ENCODE measurements at regions not wholly inside any gene's neighbourhood (a gene's known extent, or its start where the extent isn't known, plus 50 kb on each side); places are given as distances from the start of the nearest gene placed in this dataset.
"Not testable (repeated sequence)": the region's sequence is repeated elsewhere in the genome, so short reads cannot be mapped to it uniquely, and the experiment has no call there.

GRCh38 chr7:48992816-48993215 lies 68.5 kb downstream of the CDC14C start:
- DNase-seq (ENCODE audit: insufficient read length, low spot score) = no peak

DNA sequence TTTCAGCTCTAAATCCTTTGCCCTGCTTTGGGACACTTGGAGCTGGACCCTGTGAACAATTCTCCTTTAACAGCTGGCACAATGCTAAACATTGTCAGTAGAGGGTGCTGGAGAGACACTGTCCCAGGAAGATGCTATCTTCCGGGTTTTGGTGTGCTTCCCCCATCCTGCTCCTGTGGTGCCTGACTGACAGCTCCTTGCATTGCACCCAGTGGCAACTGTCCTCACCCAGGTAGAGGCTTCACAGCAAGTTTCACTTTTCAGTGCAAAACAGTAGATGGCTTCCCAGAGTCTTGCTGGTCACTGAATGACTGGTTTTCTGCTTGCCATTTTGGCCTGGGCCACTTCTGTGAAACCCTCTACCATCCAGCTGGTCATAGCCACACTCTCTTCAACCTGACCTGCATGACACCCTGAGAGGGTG lies 77.3 kb downstream of the CDC14C start:
- FAIRE-seq = peak; percentile 75

More at GRCh38 chr7:48992816-48993215, 68.5 kb downstream of the CDC14C start:
- no peak for FAIRE-seq

GRCh38 chr7:49010717-49011116 lies 86.4 kb downstream of the CDC14C start:
- FAIRE-seq = no peak

More for the DNA sequence above, 77.3 kb downstream of the CDC14C start:
- peak; percentile 21 for DNase-seq (ENCODE audit: insufficient read length, low spot score)

DNA sequence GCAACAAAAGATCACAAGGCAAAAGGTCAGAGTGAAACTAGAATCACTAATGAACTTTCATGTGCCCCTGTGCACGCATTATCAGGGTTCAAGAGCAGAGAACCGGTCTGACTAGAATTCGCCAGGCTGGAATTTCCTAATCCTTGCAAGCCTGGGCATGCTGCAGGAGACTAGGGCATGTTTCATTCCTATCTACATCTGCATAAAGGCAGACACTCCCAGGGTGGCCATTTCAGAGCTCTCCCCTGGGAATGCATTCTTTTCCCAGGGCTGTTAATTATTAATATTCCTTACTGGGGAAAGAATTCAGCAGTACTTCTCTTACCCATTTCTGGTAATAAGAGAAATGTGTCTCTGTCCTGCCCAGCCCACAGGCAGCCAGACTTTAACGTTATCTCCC lies 90.5 kb downstream of the CDC14C start:
- no peak for DNase-seq (ENCODE audit: insufficient read length, low spot score)
- no peak for FAIRE-seq

More at GRCh38 chr7:49010717-49011116, 86.4 kb downstream of the CDC14C start:
- DNase-seq (ENCODE audit: insufficient read length, low spot score) = no peak

GRCh38 chr7:49020145-49020544 lies 95.8 kb downstream of the CDC14C start:
- DNase-seq (ENCODE audit: insufficient read length, low spot score) = no peak
- FAIRE-seq = no peak

DNA sequence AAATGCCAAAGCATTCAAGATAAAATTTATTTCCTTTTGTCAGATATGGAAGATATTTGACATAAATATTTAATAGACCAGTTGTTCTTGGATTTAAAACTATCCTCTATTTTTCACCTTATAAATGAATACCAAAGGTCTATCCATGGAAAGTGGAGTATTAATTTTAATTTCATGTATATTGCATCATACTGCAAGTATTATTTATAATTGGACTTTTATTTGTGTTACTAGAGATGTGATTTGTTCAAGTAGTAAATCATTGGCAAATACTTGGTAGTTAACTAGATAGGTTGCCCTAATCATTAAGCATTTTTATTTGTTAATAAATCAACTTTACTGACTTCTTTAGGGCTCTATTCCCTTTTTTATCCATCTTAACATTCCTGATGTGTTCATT lies 98.1 kb downstream of the CDC14C start:
- DNase-seq (ENCODE audit: insufficient read length, low spot score) = no peak
- no peak for FAIRE-seq

- DNase-seq (ENCODE audit: insufficient read length, low spot score) (no peak), FAIRE-seq (no peak)
Measured at GRCh38 chr7:49023345-49024328, 99.3 kb downstream of the CDC14C start.

GRCh38 chr7:49030221-49030620 lies 105.9 kb downstream of the CDC14C start:
- DNase-seq (ENCODE audit: insufficient read length, low spot score) (no peak), FAIRE-seq (no peak)

DNA sequence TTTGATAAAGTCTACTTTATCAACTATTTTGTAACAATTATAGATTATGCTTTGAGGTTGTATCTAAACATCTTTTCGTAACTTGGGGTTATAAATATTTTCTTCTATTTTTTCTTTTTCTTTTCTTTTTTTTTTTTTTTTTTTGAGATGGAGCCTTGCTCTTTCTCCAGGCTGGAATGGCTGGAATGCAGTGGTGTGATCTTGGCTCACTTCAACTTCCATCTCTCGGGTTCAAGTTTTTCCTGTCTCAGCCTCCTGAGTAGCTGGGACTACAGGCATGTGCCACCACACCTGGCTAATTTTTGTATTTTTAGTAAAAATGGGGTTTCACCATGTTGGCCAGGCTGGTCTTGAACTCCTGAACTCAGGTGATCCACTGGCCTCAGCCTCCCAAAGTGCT lies 108.8 kb downstream of the CDC14C start:
- not testable (repeated sequence) for DNase-seq (ENCODE audit: insufficient read length, low spot score); FAIRE-seq

DNA sequence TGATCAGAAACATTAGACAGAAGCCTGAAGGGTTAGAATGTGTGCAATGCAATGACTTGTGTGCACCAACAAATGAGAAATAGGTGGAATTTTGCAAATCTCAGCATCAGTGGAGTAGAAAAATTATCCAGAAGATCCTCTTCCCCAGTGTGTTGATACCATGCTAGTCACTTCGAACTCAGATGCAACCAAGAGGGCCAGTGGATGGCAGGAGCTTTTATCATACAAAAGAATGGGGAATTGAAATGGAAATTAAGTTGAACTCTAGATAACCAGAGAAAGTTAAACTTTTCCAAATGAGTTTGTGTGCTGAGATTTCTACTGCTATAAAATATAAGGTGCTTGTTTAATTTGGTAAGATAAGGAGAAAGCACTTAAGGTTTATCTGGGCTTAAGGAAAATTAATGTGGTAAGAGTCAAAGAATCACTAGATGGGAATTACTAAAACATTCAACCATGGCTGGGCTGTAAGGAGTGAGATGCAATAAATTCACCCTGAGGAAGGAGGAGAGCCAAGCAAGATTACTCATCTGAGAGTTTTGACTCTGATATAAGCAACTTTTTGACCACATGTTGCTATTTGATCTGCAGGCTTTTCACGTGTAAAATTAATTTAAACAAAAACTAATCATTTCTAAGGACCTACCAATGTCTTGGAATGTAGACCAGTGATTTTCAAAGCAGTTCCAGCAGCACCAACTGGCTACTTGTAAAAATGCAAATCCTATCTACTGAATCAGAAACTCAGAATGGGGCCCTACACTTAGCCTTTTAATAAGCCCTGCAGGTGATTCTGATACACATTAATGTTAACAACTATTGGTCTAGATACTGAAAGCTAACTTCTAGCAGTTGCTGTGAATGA lies 113.2 kb downstream of the CDC14C start:
- DNase-seq (ENCODE audit: insufficient read length, low spot score) (no peak), FAIRE-seq (no peak)

- FAIRE-seq = no peak
- no peak for DNase-seq (ENCODE audit: insufficient read length, low spot score)
Measured at GRCh38 chr7:49038821-49039358, 114.5 kb downstream of the CDC14C start.

- FAIRE-seq (no peak), DNase-seq (ENCODE audit: insufficient read length, low spot score) (no peak)
Measured at GRCh38 chr7:49060743-49061142, 136.4 kb downstream of the CDC14C start.

- no peak for FAIRE-seq
- no peak for DNase-seq (ENCODE audit: insufficient read length, low spot score)
Measured at GRCh38 chr7:49074538-49074937, 150.2 kb downstream of the CDC14C start.

- no peak for DNase-seq (ENCODE audit: insufficient read length, low spot score)
- no peak for FAIRE-seq
Measured at GRCh38 chr7:49080896-49081475, 156.6 kb downstream of the CDC14C start.

- DNase-seq (ENCODE audit: insufficient read length, low spot score) (no peak), FAIRE-seq (no peak)
Measured at GRCh38 chr7:49088017-49088416, 163.7 kb downstream of the CDC14C start.

DNA sequence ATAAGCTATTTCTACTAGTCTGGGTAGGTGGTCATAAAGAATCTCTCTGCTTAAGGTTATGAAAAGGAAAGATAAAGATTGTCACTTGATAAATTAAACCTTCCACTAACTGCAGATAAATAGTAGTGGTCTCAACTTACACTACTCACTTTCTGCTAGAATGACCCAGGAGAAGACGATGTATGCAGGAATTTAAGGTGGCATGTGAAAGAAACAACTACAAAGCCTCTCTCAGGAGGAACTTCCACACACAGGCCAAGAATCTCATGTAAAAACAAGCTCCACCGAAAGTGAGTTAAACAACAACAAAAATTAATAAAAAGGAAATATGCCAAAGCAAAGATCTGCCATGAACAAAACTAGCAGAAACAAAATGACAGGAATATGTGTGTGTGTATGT lies 165.4 kb downstream of the CDC14C start:
- FAIRE-seq (no peak), DNase-seq (ENCODE audit: insufficient read length, low spot score) (no peak)

GRCh38 chr7:49091089-49091488 lies 166.7 kb downstream of the CDC14C start:
- DNase-seq (ENCODE audit: insufficient read length, low spot score) (no peak), FAIRE-seq (no peak)

DNA sequence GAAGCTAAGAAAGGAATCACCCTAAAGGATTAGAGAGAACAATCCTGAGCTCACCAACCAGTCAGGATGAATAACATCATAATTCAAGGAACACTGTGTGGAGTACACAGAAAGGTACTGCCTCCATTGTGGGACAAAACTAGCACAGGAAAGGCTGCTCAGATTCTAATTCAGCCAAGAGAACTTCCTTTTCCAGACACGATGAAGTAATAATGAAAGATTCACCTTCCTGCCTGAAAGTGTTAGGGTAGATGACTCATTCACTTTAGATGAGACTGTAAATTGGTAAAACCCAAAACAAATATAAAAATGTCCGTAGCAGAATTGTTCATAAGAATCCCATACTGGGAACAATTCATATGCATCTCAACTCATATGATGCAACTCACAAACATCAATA lies 167.2 kb downstream of the CDC14C start:
- FAIRE-seq = no peak
- no peak for DNase-seq (ENCODE audit: insufficient read length, low spot score)

- DNase-seq (ENCODE audit: insufficient read length, low spot score) (no peak), FAIRE-seq (no peak)
Measured at GRCh38 chr7:49093218-49093617, 168.9 kb downstream of the CDC14C start.

DNA sequence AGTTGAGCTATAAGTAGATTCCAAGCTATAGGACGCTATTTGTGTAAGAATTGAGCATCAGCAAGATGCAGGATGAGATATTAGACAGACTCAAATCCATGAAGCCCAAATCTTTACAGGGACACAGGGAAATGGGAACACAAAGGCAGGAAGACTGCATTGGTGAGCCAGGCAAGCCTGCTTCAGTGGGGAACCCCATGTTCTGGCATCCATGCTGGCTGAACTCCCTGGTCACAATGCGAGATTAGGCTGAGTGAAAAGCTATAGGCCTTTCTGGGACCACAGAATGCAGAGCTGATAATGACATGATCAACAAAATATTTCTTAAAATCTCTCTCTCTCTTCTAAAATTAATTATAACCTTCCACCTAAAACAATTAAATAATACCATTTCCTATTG lies 170.5 kb downstream of the CDC14C start:
- DNase-seq (ENCODE audit: insufficient read length, low spot score) (no peak), FAIRE-seq (no peak)

All from GM19239 (cell line).